DND-41 (cell line): ENCODE measurements at regions not wholly inside any gene's neighbourhood (a gene's known extent, or its start where the extent isn't known, plus 50 kb on each side); places are given as distances from the start of the nearest gene placed in this dataset.

Experiments
- CTCF ChIP-seq: IDR thresholded peaks from 2 replicates; pipeline ENCODE4 v1.5.1; 2012; ENCODE audit warnings: borderline replicate concordance, low read length, moderate library complexity, mild to moderate bottlenecking; ENCODE audit not compliant: poor library complexity, severe bottlenecking; ENCODE audit errors: extremely low read depth
- EZH2 ChIP-seq: IDR thresholded peaks from 3 replicates; pipeline ENCODE4 v1.6.1; 2012; ENCODE audit warnings: borderline replicate concordance, low read depth, mild to moderate bottlenecking, moderate library complexity, low read length, inconsistent platforms; ENCODE audit not compliant: severe bottlenecking

- TF ChIP-seq CTCF (no peak), EZH2 (no peak)
Observed at GRCh38 chr6:140976806-140977205, 1155.9 kb upstream of the GJE1 start.
